H1 (cell line): ENCODE measurements at regions not wholly inside any gene's neighbourhood (a gene's known extent, or its start where the extent isn't known, plus 50 kb on each side); places are given as distances from the start of the nearest gene placed in this dataset.

Source experiments
- CTCF ChIA-PET: fragments of 300-600 bp; sonication (Branson Sonifier 250); formaldehyde crosslinking; loops from one replicate; lab custom pipeline; 2021; ENCODE audit not compliant: partially characterized antibody; lab: Charles Lee
- POLR2A ChIA-PET: fragments of 300-600 bp; sonication (Branson Sonifier 250); formaldehyde crosslinking; loops from one replicate; lab custom pipeline; 2021; ENCODE audit warnings: inconsistent platforms; ENCODE audit not compliant: partially characterized antibody; lab: Charles Lee
- DNase-seq, 2 experiments: peaks; one replicate each; pipeline versions ENCODE4 v3.0.0 to v3.0.0-alpha.2; 2010 to 2022; ENCODE audit warnings: low spot score in 2 of 2, low read depth in 1 of 2, mixed read lengths in 1 of 2
- FAIRE-seq: peaks from 2 replicates; lab custom pipeline; 2011; peaks lifted over from hg19 to GRCh38; lab: Jason Lieb, UNC
- H2AFZ ChIP-seq: 2 replicates; pipeline ENCODE4 v1.8.1; 2012; ENCODE audit warnings: low read length, inconsistent platforms
- H2AK5ac ChIP-seq: 2 replicates; pipeline ENCODE4 v1.6.1; 2013; ENCODE audit warnings: low read depth, low read length
- H2BK120ac ChIP-seq: replicated peaks from 2 replicates; pipeline ENCODE3; 2013; ENCODE audit warnings: low read depth, low read length, inconsistent platforms
- H2BK12ac ChIP-seq: 2 replicates; pipeline ENCODE4 v1.6.1; 2013; ENCODE audit warnings: low read depth, low read length
- H2BK15ac ChIP-seq: 2 replicates; pipeline ENCODE4 v1.6.1; 2013; ENCODE audit warnings: low read length
- H2BK20ac ChIP-seq: 2 replicates; pipeline ENCODE4 v1.6.1; 2013; ENCODE audit warnings: low read length
- H2BK5ac ChIP-seq: 2 replicates; pipeline ENCODE4 v1.6.1; 2013; ENCODE audit warnings: low read depth, low read length
- H3K14ac ChIP-seq: 2 replicates; pipeline ENCODE4 v1.6.1; 2013; ENCODE audit warnings: inconsistent platforms; ENCODE audit not compliant: insufficient read length
- H3K18ac ChIP-seq: 2 replicates; pipeline ENCODE4 v1.6.1; 2013; ENCODE audit warnings: low read length; ENCODE audit errors: extremely low read depth
- H3K23ac ChIP-seq: 2 replicates; pipeline ENCODE4 v1.6.1; 2013; ENCODE audit warnings: inconsistent platforms; ENCODE audit not compliant: insufficient read length
- H3K23me2 ChIP-seq: 2 replicates; pipeline ENCODE4 v1.6.1; 2013; ENCODE audit warnings: low read depth, low read length
- H3K27ac ChIP-seq: 2 replicates; pipeline ENCODE4 v1.6.1; 2011; ENCODE audit warnings: low read depth, low read length, inconsistent platforms
- H3K27me3 ChIP-seq, 4 experiments: replicated peaks in 1 of 4; 1 replicate in 1 of 4; 2 replicates in 3 of 4; pipeline versions ENCODE4 v1.6.1 to v1.8.1; 2011 to 2013; ENCODE audit warnings: low read length in 3 of 4, mild to moderate bottlenecking in 3 of 4, inconsistent platforms in 2 of 4, mixed read lengths in 2 of 4, moderate library complexity in 1 of 4; ENCODE audit not compliant: control insufficient read depth in 3 of 4, insufficient read depth in 3 of 4; ENCODE audit errors: extremely low read depth in 1 of 4
- H3K36me3 ChIP-seq, 4 experiments: 2 replicates each; pipeline versions ENCODE4 v1.6.1 to v1.8.1; 2011 to 2013; ENCODE audit warnings: mild to moderate bottlenecking in 4 of 4, low read length in 3 of 4, moderate library complexity in 2 of 4, control low read depth in 1 of 4, inconsistent platforms in 1 of 4; ENCODE audit not compliant: insufficient read depth in 4 of 4, control insufficient read depth in 2 of 4
- H3K4ac ChIP-seq: replicated peaks from 2 replicates; pipeline ENCODE3; 2013; ENCODE audit warnings: low read length, low read depth, mixed read lengths, inconsistent platforms; ENCODE audit not compliant: insufficient read length
- H3K4me1 ChIP-seq, 4 experiments: replicated peaks in 1 of 4; 1 replicate in 1 of 4; 2 replicates in 3 of 4; pipeline versions ENCODE4 v1.6.1 to v1.8.1; 2011 to 2013; ENCODE audit warnings: low read length in 3 of 4, inconsistent platforms in 2 of 4, mixed read lengths in 1 of 4; ENCODE audit not compliant: insufficient read depth in 4 of 4, control insufficient read depth in 3 of 4
- H3K4me2 ChIP-seq, 2 experiments: 2 replicates each; pipeline versions ENCODE4 v1.6.1 to v1.8.1; 2011 to 2013; ENCODE audit warnings: low read depth in 2 of 2, low read length in 2 of 2, control low read depth in 1 of 2, inconsistent platforms in 1 of 2, mild to moderate bottlenecking in 1 of 2; ENCODE audit not compliant: insufficient read depth in 1 of 2
- H3K4me3 ChIP-seq, 4 experiments: fragments of 200-600, 300-600 bp in 1 of 4; sonication (generic), shearing (Covaris generic), sonication (Bioruptor Twin) in 1 of 4; 2 replicates each; pipeline versions ENCODE4 v1.5.1 to v1.8.1; 2011 to 2016; ENCODE audit warnings: low read length in 4 of 4, low read depth in 3 of 4, control low read depth in 2 of 4, inconsistent platforms in 2 of 4, mild to moderate bottlenecking in 2 of 4, mixed read lengths in 1 of 4, moderate library complexity in 1 of 4; ENCODE audit not compliant: insufficient read depth in 2 of 4; ENCODE audit errors: extremely low read depth in 1 of 4
- H3K56ac ChIP-seq: replicated peaks from 2 replicates; pipeline ENCODE3; 2013; ENCODE audit warnings: low read depth, mild to moderate bottlenecking, mixed read lengths, low read length, inconsistent platforms; ENCODE audit not compliant: insufficient read length
- H3K79me1 ChIP-seq: 2 replicates; pipeline ENCODE4 v1.6.1; 2013; ENCODE audit warnings: low read depth, low read length, control low read depth
- H3K79me2 ChIP-seq, 2 experiments: 2 replicates each; pipeline versions ENCODE4 v1.6.1 to v1.8.1; 2012 to 2013; ENCODE audit warnings: low read length in 2 of 2, mild to moderate bottlenecking in 2 of 2, inconsistent platforms in 1 of 2; ENCODE audit not compliant: insufficient read depth in 2 of 2, control insufficient read depth in 1 of 2
- H3K9ac ChIP-seq, 4 experiments: replicated peaks in 1 of 4; 1 replicate in 1 of 4; 2 replicates in 3 of 4; pipeline versions ENCODE4 v1.6.1 to v1.8.1; 2011 to 2013; ENCODE audit warnings: low read depth in 3 of 4, low read length in 3 of 4, control low read depth in 2 of 4, mild to moderate bottlenecking in 2 of 4, moderate library complexity in 2 of 4, inconsistent platforms in 1 of 4; ENCODE audit errors: extremely low read depth in 1 of 4
- H3K9me3 ChIP-seq, 2 experiments: 2 replicates each; pipeline versions ENCODE4 v1.6.1 to v1.8.1; 2012 to 2013; ENCODE audit warnings: mild to moderate bottlenecking in 2 of 2, moderate library complexity in 2 of 2, control low read depth in 1 of 2, inconsistent platforms in 1 of 2, low read depth in 1 of 2, low read length in 1 of 2, mixed read lengths in 1 of 2; ENCODE audit not compliant: insufficient read depth in 2 of 2
- H4K20me1 ChIP-seq, 2 experiments: replicated peaks in 1 of 2; 2 replicates each; pipeline versions ENCODE3 to v1.8.1; 2011 to 2013; ENCODE audit warnings: inconsistent platforms in 2 of 2, low read length in 2 of 2, mild to moderate bottlenecking in 1 of 2; ENCODE audit not compliant: insufficient read depth in 2 of 2, control insufficient read depth in 1 of 2
- H4K5ac ChIP-seq: 2 replicates; pipeline ENCODE4 v1.6.1; 2013; ENCODE audit warnings: low read length, low read depth, mixed read lengths, inconsistent platforms; ENCODE audit not compliant: insufficient read length
- H4K8ac ChIP-seq: 2 replicates; pipeline ENCODE4 v1.8.0; 2013; ENCODE audit warnings: mild to moderate bottlenecking, moderate library complexity, low read length, inconsistent platforms; ENCODE audit not compliant: insufficient read depth; ENCODE audit errors: extremely low read depth
- H4K91ac ChIP-seq: replicated peaks from 2 replicates; pipeline ENCODE3; 2013; ENCODE audit warnings: low read length, mixed read lengths, inconsistent platforms; ENCODE audit not compliant: insufficient read length
- JUN ChIP-seq: IDR thresholded peaks from 2 replicates; pipeline ENCODE4 v1.6.1; 2011; ENCODE audit warnings: low read depth, mild to moderate bottlenecking, improper control_type of control experiment, low read length
- SRF ChIP-seq: IDR thresholded peaks from 2 replicates; pipeline ENCODE4 v1.6.1; 2011; ENCODE audit warnings: mild to moderate bottlenecking, low read depth, low read length, moderate library complexity
- TCF12 ChIP-seq: IDR thresholded peaks from 2 replicates; pipeline ENCODE4 v1.6.1; 2011; ENCODE audit warnings: low read depth, mild to moderate bottlenecking, low read length
- WGBS, 2 experiments: shearing (Covaris generic) in 1 of 2; methylation state at CpG; one replicate each; pipeline versions ENCODE4 v1.1.6 to v1.1.7; 2013 to 2015; ENCODE audit warnings: low lambda C conversion rate in 2 of 2, mixed read lengths in 2 of 2, inconsistent platforms in 1 of 2, low coverage in 1 of 2, missing lambda C conversion rate in 1 of 2; ENCODE audit not compliant: insufficient replicate concordance in 2 of 2, insufficient coverage in 1 of 2, insufficient read length in 1 of 2; ENCODE audit errors: extremely low coverage in 1 of 2, missing lambda C conversion rate in 1 of 2; 5-methylcytosine and 5-hydroxymethylcytosine counted together

DNA sequence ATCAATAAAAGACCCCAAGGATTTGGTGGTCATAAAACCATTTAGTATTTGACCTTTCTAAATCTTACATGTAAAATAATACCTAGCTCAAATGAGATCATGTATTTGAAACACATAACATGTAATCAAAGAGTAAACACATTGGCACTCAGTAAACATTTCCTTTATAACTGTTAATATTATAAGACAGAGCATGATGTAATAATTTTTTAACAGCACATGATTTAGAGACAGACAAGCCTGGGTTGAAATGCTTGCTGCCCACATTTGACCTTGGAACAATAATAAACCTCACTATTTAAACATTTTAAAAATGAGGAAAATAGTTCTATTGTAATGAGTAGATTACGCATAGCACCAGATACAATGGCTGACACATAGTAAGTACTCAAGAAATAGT is 105.2 kb upstream of the GPR141 start:
- Histone ChIP-seq H3K9ac (no peak overlapping the region), H2AFZ (no peak overlapping the region), H2BK5ac (no peak overlapping the region), H2BK15ac (no peak overlapping the region), H4K91ac (no peak overlapping the region), H3K23me2 (no peaks in the 10 kb centered on the region), H2BK12ac (no peak overlapping the region), H3K27me3 (no peaks in the 10 kb centered on the region), H3K36me3 (no peaks in the 10 kb centered on the region), H3K79me1 (no peaks in the 10 kb centered on the region), H3K4me3 (no peak overlapping the region), H3K14ac (no peak overlapping the region), H2AK5ac (no peak overlapping the region), H4K20me1 (no peaks in the 10 kb centered on the region), H3K27ac (no peak overlapping the region), H3K9me3 (no peaks in the 10 kb centered on the region), H2BK20ac (no peak overlapping the region), H3K56ac (no peak overlapping the region), H3K4me2 (no peak overlapping the region), H3K4me1 (peaks cover 0 to 6% (median 3%) of the 10 kb centered on the region in 4 experiments; a peak in 4 of 7 replicates), H3K4ac (no peak overlapping the region), H3K79me2 (no peaks in the 10 kb centered on the region), H3K23ac (no peak overlapping the region), H4K8ac (no peak overlapping the region), H2BK120ac (no peak overlapping the region), H4K5ac (no peak overlapping the region), H3K18ac (no peak overlapping the region)
- FAIRE-seq (no peak), DNase-seq (no peak)
- ChIA-PET CTCF (interaction anchor here (1.1 to 1.5 kb wide), 3 partner anchors 16 to 154 kb away, joined by 3 to 4 read pairs (median 4); no protein-coding TSS in a partner anchor), POLR2A (no interaction called here)
- WGBS, 2 experiments: 84% methylated on average over 1 of the region's 1 CpG; no CpG with 5 or more reads in 1 of the 2 experiments
- TF ChIP-seq SRF (no peak), JUN (no peak), TCF12 (no peak)
